Thymus (tissue), 11 donors: ENCODE measurements at regions not wholly inside any gene's neighbourhood (a gene's known extent, or its start where the extent isn't known, plus 50 kb on each side); places are given as distances from the start of the nearest gene placed in this dataset.

Source experiments
- DNase-seq, 9 donors: peaks; one replicate each; pipeline ENCODE4 v3.0.0-alpha.2; 2013; ENCODE audit warnings: low spot score in 9 of 9, low read depth in 6 of 9, missing footprints in 1 of 9
- H3K27ac ChIP-seq, 2 donors: one replicate each; pipeline ENCODE4 v1.5.1; 2013; ENCODE audit warnings: control low read depth in 1 of 2, low read depth in 1 of 2, low read length in 1 of 2, mild to moderate bottlenecking in 1 of 2, moderate library complexity in 1 of 2
- H3K27me3 ChIP-seq, 2 donors: one replicate each; pipeline ENCODE4 v1.5.1; 2013; ENCODE audit warnings: low read length in 1 of 2; ENCODE audit not compliant: control insufficient read depth in 2 of 2, insufficient read depth in 1 of 2
- H3K36me3 ChIP-seq, 2 donors: one replicate each; pipeline ENCODE4 v1.5.1; 2013; ENCODE audit warnings: low read length in 1 of 2, mild to moderate bottlenecking in 1 of 2, moderate library complexity in 1 of 2; ENCODE audit not compliant: control insufficient read depth in 2 of 2, insufficient read depth in 2 of 2
- H3K4me1 ChIP-seq, 2 donors: one replicate each; pipeline ENCODE4 v1.5.1; 2013; ENCODE audit warnings: low read length in 2 of 2; ENCODE audit not compliant: control insufficient read depth in 2 of 2, insufficient read depth in 2 of 2
- H3K4me3 ChIP-seq, 2 donors: one replicate each; pipeline ENCODE4 v1.5.1; 2013; ENCODE audit warnings: low read length in 2 of 2, control low read depth in 1 of 2, mild to moderate bottlenecking in 1 of 2
- H3K9me3 ChIP-seq, 2 donors: one replicate each; pipeline ENCODE4 v1.5.1; 2013; ENCODE audit warnings: low read length in 1 of 2, mild to moderate bottlenecking in 1 of 2; ENCODE audit not compliant: control insufficient read depth in 2 of 2, insufficient read depth in 1 of 2
- WGBS: extraction: QIAGEN DNeasy Blood & Tissue Kit; methylation state at CpG from one replicate; pipeline ENCODE4 v1.1.7; 2013; 5-methylcytosine and 5-hydroxymethylcytosine counted together
- donor health status: healthy.

- no peaks in the 10 kb centered on the region for H3K27me3 ChIP-seq
- H3K27ac ChIP-seq = no peak overlapping the region
- no peak overlapping the region for H3K4me3 ChIP-seq
- no peaks in the 10 kb centered on the region for H3K36me3 ChIP-seq
- peaks cover 0 to 4% of the 10 kb centered on the region in 2 donors for H3K4me1 ChIP-seq
- WGBS = 76% methylated on average over 7 of the region's 7 CpGs
- DNase-seq = no peak
- no peaks in the 10 kb centered on the region for H3K9me3 ChIP-seq
Observed at GRCh38 chr9:19513671-19514275, 105.0 kb downstream of the ACER2 start.

- H3K27ac ChIP-seq = no peak overlapping the region
Observed at GRCh38 chr9:19512103-19512832, 103.5 kb downstream of the ACER2 start.

GRCh38 chr9:19511694-19512093, 102.9 kb downstream of the ACER2 start:
- Histone ChIP-seq H3K36me3 (no peaks in the 10 kb centered on the region), H3K9me3 (no peaks in the 10 kb centered on the region), H3K4me3 (no peak overlapping the region), H3K27ac (no peak overlapping the region), H3K4me1 (peaks cover 0 to 4% of the 10 kb centered on the region in 2 donors), H3K27me3 (no peaks in the 10 kb centered on the region)
- WGBS = 80% methylated on average over 3 of the region's 3 CpGs
- DNase-seq = no peak

More at GRCh38 chr9:19512103-19512832, 103.5 kb downstream of the ACER2 start:
- Histone ChIP-seq H3K4me1 (peaks cover 0 to 4% of the 10 kb centered on the region in 2 donors), H3K27me3 (no peaks in the 10 kb centered on the region), H3K9me3 (no peaks in the 10 kb centered on the region), H3K36me3 (no peaks in the 10 kb centered on the region), H3K4me3 (no peak overlapping the region)
- 75% methylated on average over 7 of the region's 7 CpGs for WGBS
- no peak for DNase-seq

GRCh38 chr9:19510907-19511306, 102.1 kb downstream of the ACER2 start:
- 94% methylated on average over 4 of the region's 4 CpGs for WGBS

More at GRCh38 chr9:19510907-19511306, 102.1 kb downstream of the ACER2 start:
- no peaks in the 10 kb centered on the region for H3K27me3 ChIP-seq
- no peak overlapping the region for H3K27ac ChIP-seq
- H3K4me3 ChIP-seq = no peak overlapping the region
- DNase-seq = no peak
- H3K36me3 ChIP-seq = no peaks in the 10 kb centered on the region
- H3K9me3 ChIP-seq = no peaks in the 10 kb centered on the region
- H3K4me1 ChIP-seq = peaks cover 0 to 4% of the 10 kb centered on the region in 2 donors
